Tibial artery (tissue), 4 donors: ENCODE measurements at regions not wholly inside any gene's neighbourhood (a gene's known extent, or its start where the extent isn't known, plus 50 kb on each side); places are given as distances from the start of the nearest gene placed in this dataset.

ENCODE experiments used
- DNase-seq, 2 donors: peaks; one replicate each; pipeline ENCODE4 v3.0.0-alpha.2; 2019
- H3K27ac ChIP-seq, 2 donors: fragments of 200-600 bp; sonication (generic) in 1 of 2; 1 replicate in 1 of 2; 2 replicates in 1 of 2; pipeline ENCODE4 v1.5.1; 2018 to 2019; ENCODE audit warnings: mild to moderate bottlenecking in 1 of 2
- H3K27me3 ChIP-seq, 2 donors: fragments of 200-600 bp; sonication (generic) in 1 of 2; one replicate each; pipeline versions ENCODE4 v1.5.1 to v1.6.0; 2016 to 2019
- H3K36me3 ChIP-seq, 3 donors: fragments of 200-600 bp; sonication (generic) in 2 of 3; one replicate each; pipeline ENCODE4 v1.5.1; 2016 to 2019; ENCODE audit warnings: mild to moderate bottlenecking in 2 of 3
- H3K4me1 ChIP-seq, 4 donors: fragments of 200-600 bp; sonication (generic) in 2 of 4; 1 replicate in 3 of 4; 2 replicates in 1 of 4; pipeline ENCODE4 v1.5.1; 2016 to 2019
- H3K4me3 ChIP-seq, 2 donors: fragments of 200-600 bp; sonication (generic) in 1 of 2; 1 replicate in 1 of 2; 2 replicates in 1 of 2; pipeline ENCODE4 v1.5.1; 2018 to 2019; ENCODE audit warnings: mild to moderate bottlenecking in 2 of 2
- H3K9me3 ChIP-seq, 3 donors: fragments of 200-600 bp; sonication (generic) in 1 of 3; one replicate each; pipeline ENCODE4 v1.5.1; 2016 to 2019
- intact Hi-C: fragments of 100-400 bp; cut with DNase I; formaldehyde crosslinking; loops from one replicate; pipeline ENCODE4 v1.15.0; 2023; ENCODE audit warnings: low total_unique reads
- TF ChIP-seq, protein P1 (sequence below), 2 experiments: fragments of 200-600 bp in 1 of 2; fragments of 450-650 bp in 1 of 2; IDR thresholded peaks; one replicate each; pipeline ENCODE4 v1.5.1; 2017 to 2019; ENCODE audit warnings: antibody characterized with exemption in 2 of 2, mild to moderate bottlenecking in 1 of 2, moderate library complexity in 1 of 2

DNA sequence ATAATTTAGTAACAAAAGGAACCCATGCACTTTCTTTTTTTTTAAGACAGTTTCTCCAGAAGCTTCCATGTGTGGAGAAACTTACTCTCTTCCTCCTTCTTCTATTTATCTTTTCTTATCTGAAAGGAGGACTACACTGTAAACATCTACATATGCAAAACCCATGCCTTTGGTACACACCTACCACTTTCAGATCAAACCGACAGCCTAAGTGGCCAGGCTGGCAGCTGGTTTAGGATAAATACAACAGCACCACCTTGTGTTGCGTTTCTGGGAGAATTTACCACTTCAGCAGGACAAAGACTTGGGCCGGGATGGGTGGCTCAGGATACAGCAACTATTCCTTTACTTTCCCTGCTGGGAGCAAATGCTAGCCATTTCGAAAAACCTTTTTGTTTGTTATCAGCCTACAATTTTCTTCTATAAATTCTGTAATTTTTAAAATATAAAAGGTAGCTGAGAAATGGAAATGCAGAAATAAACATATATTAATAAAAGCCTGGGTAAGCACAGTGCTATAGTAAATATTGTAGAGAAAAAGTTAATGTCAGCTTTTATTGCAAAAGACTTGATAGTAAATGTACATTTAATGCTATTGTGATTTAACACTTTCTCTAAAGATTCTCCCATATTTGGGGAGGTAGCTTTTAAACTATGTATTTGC is 94.0 kb upstream of the RFC3 start:
- peaks cover 0 to 25% (median 15%) of the 10 kb centered on the region in 4 donors for H3K4me1 ChIP-seq
- no peak overlapping the region for H3K4me3 ChIP-seq
- no peaks in the 10 kb centered on the region for H3K9me3 ChIP-seq
- peak overlapping the region; percentile 47 to 62 for H3K27ac ChIP-seq
- H3K36me3 ChIP-seq, result no peaks in the 10 kb centered on the region
- TF ChIP-seq, protein P1, sequence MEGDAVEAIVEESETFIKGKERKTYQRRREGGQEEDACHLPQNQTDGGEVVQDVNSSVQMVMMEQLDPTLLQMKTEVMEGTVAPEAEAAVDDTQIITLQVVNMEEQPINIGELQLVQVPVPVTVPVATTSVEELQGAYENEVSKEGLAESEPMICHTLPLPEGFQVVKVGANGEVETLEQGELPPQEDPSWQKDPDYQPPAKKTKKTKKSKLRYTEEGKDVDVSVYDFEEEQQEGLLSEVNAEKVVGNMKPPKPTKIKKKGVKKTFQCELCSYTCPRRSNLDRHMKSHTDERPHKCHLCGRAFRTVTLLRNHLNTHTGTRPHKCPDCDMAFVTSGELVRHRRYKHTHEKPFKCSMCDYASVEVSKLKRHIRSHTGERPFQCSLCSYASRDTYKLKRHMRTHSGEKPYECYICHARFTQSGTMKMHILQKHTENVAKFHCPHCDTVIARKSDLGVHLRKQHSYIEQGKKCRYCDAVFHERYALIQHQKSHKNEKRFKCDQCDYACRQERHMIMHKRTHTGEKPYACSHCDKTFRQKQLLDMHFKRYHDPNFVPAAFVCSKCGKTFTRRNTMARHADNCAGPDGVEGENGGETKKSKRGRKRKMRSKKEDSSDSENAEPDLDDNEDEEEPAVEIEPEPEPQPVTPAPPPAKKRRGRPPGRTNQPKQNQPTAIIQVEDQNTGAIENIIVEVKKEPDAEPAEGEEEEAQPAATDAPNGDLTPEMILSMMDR (IDR thresholded peaks at IDR 0.05), result peak; percentile 64 to 70
- intact Hi-C loops, result loop anchor here (10.0 kb wide), 2 partner anchors 179 to 1139 kb away; partner anchors contain the start of gene PDS5B
- H3K27me3 ChIP-seq, result no peaks in the 10 kb centered on the region
- DNase-seq, result peak; percentile 82 to 84

DNA sequence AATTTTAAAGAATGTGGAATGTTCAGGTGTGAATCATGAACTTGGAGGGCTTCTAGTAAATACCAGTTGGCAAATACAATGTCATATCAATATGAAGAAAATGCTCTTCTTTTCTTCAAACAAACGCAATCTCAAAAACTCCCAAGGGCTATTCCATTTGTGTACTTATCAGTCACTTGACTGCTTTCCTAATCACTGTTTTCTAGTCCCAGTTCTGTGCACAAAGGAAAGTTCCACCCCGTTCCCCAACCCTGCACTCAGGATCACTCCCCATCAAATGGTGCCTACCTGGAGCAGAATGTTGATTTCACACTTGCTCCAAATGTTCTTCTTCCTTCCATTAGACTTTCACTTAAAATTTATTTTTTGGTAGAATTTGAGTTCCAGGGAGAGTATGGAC is 92.6 kb upstream of the RFC3 start:
- intact Hi-C loops, result loop anchor here (10.0 kb wide), 2 partner anchors 181 to 1141 kb away; partner anchors contain the start of gene PDS5B
- Histone ChIP-seq H3K4me1 (peaks cover 0 to 25% (median 15%) of the 10 kb centered on the region in 4 donors), H3K27me3 (no peaks in the 10 kb centered on the region), H3K36me3 (no peaks in the 10 kb centered on the region), H3K9me3 (no peaks in the 10 kb centered on the region), H3K4me3 (no peak overlapping the region), H3K27ac (no peak overlapping the region)
- TF ChIP-seq, protein P1 (IDR thresholded peaks at IDR 0.05), result no peak
- DNase-seq, result no peak

DNA sequence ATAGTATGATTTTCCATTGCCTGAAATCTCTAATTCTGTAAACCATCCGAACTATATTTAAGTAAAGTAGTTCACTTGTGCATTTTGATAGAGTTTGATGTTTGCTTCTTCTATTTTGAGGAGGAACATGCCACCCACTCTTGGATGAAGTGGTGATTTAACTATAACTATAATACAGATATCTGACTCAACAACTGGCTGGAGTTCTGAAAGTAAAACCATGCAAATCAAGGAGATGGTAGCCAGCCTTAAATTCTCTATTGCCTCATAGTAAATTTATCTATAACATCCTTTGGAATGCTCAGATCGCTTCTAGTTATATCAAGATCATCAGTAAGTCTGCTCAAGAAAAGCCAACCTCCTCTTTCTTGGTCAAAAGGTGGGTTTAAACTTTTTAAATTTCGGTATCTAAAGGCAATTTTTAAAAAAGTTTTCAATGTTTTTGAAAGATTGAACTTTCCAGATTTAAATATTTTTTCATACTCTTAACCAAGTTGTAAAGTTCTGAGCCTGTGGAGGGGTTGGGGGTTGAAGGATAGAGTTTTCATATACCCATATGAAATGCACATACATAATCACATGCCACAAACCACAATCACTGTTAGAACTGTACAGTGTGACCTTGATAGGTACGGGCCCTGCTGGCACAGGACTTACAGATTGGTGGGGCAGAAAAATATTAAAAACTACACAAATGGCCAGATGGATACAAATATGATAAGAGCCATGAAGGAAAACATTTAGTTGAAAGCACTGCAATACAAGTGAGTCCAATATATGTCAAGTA is 90.5 kb upstream of the RFC3 start:
- Histone ChIP-seq H3K36me3 (no peaks in the 10 kb centered on the region), H3K27me3 (no peaks in the 10 kb centered on the region), H3K4me3 (no peak overlapping the region), H3K9me3 (no peaks in the 10 kb centered on the region), H3K27ac (no peak overlapping the region), H3K4me1 (peaks cover 0 to 16% (median 11%) of the 10 kb centered on the region in 4 donors)
- no peak for DNase-seq
- TF ChIP-seq, protein P1 (IDR thresholded peaks at IDR 0.05), result no peak
- intact Hi-C loops, result loop anchor here (10.0 kb wide), 2 partner anchors 183 to 1143 kb away; partner anchors contain the start of gene PDS5B

DNA sequence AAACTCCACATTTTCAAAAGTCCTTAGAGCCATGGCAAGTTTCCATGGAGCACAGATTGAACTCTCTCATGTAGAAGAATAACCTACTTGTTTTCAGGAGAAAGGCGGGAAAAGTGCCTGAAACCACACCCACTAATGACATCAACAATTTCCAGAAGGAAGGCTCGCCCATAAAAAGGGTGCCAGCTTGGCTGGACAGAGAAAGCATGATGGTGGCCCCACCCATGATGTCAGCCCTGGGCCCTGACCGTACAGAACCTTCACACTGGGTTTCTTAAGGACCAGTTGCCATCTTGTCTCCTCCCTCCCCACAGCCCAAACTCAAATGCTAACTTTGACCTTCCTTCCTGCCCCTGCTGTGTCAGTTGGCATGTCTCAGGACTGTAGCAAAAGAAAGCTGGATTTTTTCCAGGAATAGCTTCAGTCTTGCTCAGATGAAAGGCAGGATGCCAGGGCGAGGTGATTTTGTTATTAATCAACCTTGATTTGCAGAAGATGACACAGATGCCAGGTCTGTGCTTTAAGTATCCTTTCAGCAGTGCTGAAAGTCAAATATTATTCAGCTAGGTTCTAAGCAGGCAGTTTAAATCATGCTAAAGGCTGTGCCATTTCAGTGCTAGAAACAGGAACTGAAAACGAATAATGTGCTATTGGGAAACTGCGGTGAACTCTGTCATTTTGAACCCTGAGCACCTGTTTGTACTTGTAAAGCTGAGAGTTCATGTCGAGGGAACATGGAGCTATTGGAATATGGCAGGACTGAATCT is 89.5 kb upstream of the RFC3 start:
- intact Hi-C loops, result loop anchor here (10.0 kb wide), 2 partner anchors 184 to 1144 kb away; partner anchors contain the start of gene PDS5B
- H3K4me1 ChIP-seq, result peaks cover 0 to 9% (median 2%) of the 10 kb centered on the region in 4 donors
- peak in 1 of 2 donors; percentile 22 for DNase-seq
- H3K9me3 ChIP-seq, result no peaks in the 10 kb centered on the region
- no peak overlapping the region for H3K27ac ChIP-seq
- H3K27me3 ChIP-seq, result no peaks in the 10 kb centered on the region
- no peaks in the 10 kb centered on the region for H3K36me3 ChIP-seq
- H3K4me3 ChIP-seq, result no peak overlapping the region
- TF ChIP-seq, protein P1 (IDR thresholded peaks at IDR 0.05), result no peak

DNA sequence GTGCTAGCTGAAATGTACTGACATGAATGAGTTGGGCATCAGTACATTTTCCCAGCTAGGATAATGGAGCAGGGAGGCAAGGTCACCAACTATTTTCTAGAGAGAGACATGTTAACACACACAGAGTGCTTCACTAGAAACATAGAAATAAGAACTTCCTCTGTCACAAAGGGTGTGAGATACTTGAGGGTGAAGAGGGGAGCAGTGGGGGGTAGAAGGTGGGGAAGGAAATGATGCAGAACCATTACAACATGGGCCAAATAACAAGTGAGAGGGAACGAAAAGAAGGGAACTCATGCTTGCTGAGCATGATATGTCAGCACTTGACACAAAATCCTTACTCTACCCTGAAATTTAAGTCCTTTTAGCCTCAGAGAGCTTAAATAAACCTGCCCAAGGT is 87.8 kb upstream of the RFC3 start:
- Histone ChIP-seq H3K27me3 (no peaks in the 10 kb centered on the region), H3K27ac (no peak overlapping the region), H3K4me1 (peaks cover 0 to 7% (median 0%) of the 10 kb centered on the region in 4 donors), H3K9me3 (no peaks in the 10 kb centered on the region), H3K36me3 (no peaks in the 10 kb centered on the region), H3K4me3 (no peak overlapping the region)
- intact Hi-C loops, result no loop called here
- TF ChIP-seq, protein P1 (IDR thresholded peaks at IDR 0.05), result no peak
- DNase-seq, result peak in 1 of 2 donors; percentile 25
